ENCODE measurements at regions not wholly inside any gene's neighbourhood (a gene's known extent, or its start where the extent isn't known, plus 50 kb on each side); places are given as distances from the start of the nearest gene placed in this dataset.

- Histone ChIP-seq H3K4me3 (replicated peaks; ENCODE audit: low read depth, low read length) (no peak overlapping the region), H3K36me3 (ENCODE audit: control insufficient read depth, insufficient read depth, low read length) (no peaks in the 10 kb centered on the region), H3K27me3 (replicated peaks; ENCODE audit: control insufficient read depth, insufficient read depth, low read length) (no peaks in the 10 kb centered on the region)
- no peak for DNase-seq (ENCODE audit: extremely low read depth, insufficient read length)
- no peak for TF ChIP-seq CTCF (IDR thresholded peaks at IDR 0.05; ENCODE audit: insufficient read depth, low read length, poor library complexity, severe bottlenecking)
These were observed 468.7 kb downstream of the PID1 start for GRCh38 chr2:228802181-228803071.

DNA sequence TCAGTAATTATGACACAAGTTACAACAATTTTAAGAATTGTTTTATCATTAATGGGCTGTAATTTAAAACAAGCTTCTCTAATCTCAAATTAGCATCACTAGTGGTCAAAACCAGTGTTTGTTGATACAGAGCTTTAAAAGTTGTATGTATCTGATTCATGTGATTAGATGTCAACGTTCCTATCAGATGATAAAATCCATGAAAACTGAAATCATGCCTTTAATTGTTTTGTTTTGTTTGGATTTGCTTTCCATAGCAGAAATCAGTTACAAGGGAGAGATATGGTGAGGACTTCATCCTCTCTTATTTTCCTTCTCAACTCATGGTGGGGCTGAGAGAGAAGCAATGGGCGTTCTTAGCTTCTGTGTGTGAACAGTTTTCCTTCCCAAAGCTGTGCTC lies 469.6 kb downstream of the PID1 start:
- no peaks in the 10 kb centered on the region for H3K27me3 ChIP-seq (replicated peaks; ENCODE audit: control insufficient read depth, insufficient read depth, low read length)
- no peak for TF ChIP-seq CTCF (IDR thresholded peaks at IDR 0.05; ENCODE audit: insufficient read depth, low read length, poor library complexity, severe bottlenecking)
- no peak overlapping the region for H3K4me3 ChIP-seq (replicated peaks; ENCODE audit: low read depth, low read length)
- DNase-seq (ENCODE audit: extremely low read depth, insufficient read length), result no peak
- no peaks in the 10 kb centered on the region for H3K36me3 ChIP-seq (ENCODE audit: control insufficient read depth, insufficient read depth, low read length)

GRCh38 chr2:228799208-228799588 lies 471.9 kb downstream of the PID1 start:
- Histone ChIP-seq H3K27me3 (replicated peaks; ENCODE audit: control insufficient read depth, insufficient read depth, low read length) (no peaks in the 10 kb centered on the region), H3K36me3 (ENCODE audit: control insufficient read depth, insufficient read depth, low read length) (no peaks in the 10 kb centered on the region), H3K4me3 (replicated peaks; ENCODE audit: low read depth, low read length) (no peak overlapping the region)
- DNase-seq (ENCODE audit: extremely low read depth, insufficient read length), result no peak
- no peak for TF ChIP-seq CTCF (IDR thresholded peaks at IDR 0.05; ENCODE audit: insufficient read depth, low read length, poor library complexity, severe bottlenecking)

DNA sequence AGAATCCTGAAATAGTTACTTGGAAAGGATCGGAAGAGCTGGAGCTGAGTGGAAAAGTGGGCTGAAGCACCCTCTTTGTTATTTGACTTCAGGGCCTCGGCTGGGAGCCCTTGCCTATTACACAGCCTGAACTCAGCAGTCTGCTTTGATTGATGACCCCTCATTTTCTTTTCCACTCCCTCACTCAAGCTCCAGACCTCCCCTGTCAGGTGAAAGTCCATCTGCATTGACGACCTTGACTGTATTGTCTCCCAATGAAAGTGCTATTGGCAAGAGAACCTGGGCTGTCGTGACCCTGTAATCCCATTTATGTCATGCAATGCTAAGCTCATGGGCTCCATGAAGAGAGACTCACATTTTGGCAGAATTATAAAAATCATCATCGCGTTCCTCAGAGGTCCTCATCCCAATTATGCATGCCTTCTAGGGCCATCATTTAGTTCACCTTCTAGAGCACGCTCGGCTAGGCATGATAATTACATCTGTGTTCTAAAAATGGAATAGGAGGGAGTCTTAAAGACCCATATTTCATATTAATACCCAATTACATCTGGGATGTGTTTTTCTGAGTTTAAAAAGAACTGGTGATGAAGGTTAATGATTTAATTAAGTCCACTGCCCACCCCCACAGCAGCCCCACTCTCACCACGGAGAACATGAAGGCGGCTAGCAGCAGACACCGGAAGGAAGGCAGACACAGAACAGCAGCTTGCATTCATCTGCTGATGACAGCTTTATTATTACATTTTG lies 472.5 kb downstream of the PID1 start:
- DNase-seq (ENCODE audit: extremely low read depth, insufficient read length), result no peak
- Histone ChIP-seq H3K36me3 (ENCODE audit: control insufficient read depth, insufficient read depth, low read length) (no peaks in the 10 kb centered on the region), H3K27me3 (replicated peaks; ENCODE audit: control insufficient read depth, insufficient read depth, low read length) (no peaks in the 10 kb centered on the region), H3K4me3 (replicated peaks; ENCODE audit: low read depth, low read length) (no peak overlapping the region)
- TF ChIP-seq CTCF (IDR thresholded peaks at IDR 0.05; ENCODE audit: insufficient read depth, low read length, poor library complexity, severe bottlenecking), result no peak

DNA sequence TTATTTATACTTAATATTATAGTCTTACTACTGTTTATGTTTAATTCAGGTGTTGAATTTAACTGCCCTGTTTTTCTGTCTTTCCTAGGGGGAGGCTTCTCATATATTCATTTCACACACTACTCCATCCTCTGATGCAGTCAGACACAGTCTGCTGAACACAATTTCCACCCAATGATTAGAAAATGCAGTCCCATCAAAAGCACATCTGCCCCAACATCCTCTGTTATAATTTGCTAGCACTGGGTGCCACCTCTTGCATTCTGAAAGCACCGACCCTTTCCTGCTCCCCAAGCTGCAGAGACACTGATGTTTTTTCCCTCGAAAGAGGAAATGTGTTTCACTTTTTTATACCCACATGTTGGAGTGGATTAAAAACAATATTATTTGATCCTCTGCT lies 474.7 kb downstream of the PID1 start:
- Histone ChIP-seq H3K36me3 (ENCODE audit: control insufficient read depth, insufficient read depth, low read length) (no peaks in the 10 kb centered on the region), H3K27me3 (replicated peaks; ENCODE audit: control insufficient read depth, insufficient read depth, low read length) (no peaks in the 10 kb centered on the region), H3K4me3 (replicated peaks; ENCODE audit: low read depth, low read length) (no peak overlapping the region)
- no peak for TF ChIP-seq CTCF (IDR thresholded peaks at IDR 0.05; ENCODE audit: insufficient read depth, low read length, poor library complexity, severe bottlenecking)
- DNase-seq (ENCODE audit: extremely low read depth, insufficient read length), result no peak

All from GM06990 (cell line).